SIG-M5 treated with dmso at 0.1 percent for 504 hours (cell line): ENCODE measurements at regions not wholly inside any gene's neighbourhood (a gene's known extent, or its start where the extent isn't known, plus 50 kb on each side); places are given as distances from the start of the nearest gene placed in this dataset.

Source experiments
- DNase-seq: peaks from one replicate; lab custom pipeline; 2025; ENCODE audit not compliant: unreplicated experiment; lab: John Stamatoyannopoulos, UW

DNA sequence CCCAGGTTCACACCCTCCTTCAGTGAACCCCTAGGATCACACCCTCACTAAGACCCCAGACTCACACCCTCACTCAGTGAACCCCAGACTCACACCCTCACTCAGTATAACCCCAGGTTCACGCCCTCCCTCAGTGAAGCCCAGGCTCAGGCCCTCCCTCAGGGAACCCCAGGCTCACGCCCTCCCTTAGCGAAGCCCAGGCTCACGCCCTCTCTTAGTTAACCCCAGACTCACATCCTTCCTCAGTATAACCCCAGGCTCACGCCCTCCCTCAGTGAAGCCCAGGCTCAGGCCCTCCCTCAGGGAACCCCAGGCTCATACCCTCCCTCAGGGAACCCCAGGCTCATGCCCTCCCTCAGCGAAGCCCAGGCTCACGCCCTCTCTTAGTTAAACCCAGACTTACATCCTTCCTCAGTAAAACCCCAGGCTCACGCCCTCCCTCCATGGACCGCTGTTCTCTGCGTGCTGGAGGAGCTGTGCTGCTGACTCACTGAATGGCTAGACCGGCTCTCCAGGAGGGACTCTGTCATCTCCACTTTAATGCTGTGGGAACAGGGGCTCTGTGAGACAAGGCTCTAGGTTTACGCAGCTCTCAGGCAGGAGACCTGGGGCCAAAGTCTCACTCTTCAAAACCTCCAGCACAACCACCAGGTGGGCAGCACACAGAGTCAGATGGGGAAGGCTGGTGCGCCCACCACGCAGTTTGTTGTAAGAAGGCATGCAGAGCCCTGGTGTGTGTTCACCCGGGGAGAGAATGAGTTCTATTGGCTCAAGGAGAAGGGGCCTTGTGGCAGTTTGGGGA lies 506.9 kb upstream of the MYT1L start:
- DNase-seq: no peak

DNA sequence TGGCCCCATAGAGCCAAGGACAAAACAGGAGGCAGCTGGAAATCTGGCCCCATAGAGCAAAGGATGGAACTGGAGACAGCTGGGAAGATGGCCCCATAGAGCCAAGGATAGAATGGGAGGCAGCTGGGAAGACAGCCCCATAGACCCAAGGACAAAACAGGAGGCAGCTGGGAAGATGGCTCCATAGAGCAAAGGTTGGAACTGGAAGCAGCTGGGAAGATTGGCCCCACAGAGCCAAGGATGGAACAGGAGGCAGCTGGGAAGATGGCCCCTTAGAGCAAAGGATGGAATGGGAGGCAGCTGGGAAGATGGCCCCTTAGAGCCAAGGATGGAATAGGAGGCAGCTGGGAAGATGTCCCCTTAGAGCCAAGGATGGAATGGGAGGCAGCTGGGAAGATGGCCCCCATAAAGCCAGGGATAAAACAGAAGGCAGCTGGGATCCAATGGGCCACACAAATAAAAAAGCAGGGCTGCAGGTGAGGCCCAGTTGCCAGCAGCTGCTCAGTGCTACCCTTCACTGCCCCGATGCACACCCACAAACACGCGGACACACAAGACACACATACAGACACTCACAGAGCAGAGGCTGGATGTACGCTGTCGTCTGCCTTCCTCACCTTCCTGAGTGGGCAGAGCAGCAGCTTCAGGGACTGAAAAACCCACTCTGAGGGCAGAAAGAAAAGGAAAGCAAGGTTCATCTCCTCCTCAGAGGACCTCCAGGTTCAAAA lies 505.4 kb upstream of the MYT1L start:
- no peak for DNase-seq

DNA sequence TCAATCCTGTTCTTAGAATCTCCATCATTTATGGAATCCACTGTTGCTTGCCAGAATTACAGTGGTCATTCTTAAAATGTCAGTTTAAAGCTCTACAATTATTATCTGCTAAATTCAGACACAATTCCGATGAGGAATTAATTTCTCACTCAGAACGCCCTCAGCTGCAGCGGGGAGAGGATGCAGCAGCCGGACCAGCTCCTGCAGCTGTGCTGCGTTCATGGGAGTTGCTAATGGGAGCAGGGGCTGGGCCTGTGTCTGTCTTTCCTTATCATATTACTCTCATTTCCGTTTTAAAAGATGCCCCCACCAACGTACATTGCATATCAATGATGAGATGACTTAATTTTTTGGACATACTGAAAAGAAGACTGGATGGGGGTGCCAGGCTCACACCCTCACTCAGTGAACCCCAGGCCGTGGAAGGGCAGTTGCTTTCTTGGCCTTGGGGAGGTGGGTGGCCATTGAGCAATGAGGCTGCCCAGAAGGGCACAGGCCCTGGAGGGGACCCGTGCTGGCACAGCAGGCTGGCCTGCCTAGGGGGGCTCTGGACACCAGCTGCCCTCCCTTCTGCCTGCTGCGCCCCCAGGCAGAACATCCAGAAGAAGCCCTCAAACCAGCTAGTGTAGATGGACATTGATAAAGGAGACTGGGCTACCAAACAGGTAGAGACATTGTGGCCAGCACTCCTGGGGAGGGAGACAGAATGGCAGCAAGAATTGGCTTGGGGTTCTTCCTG lies 503.6 kb upstream of the MYT1L start:
- no peak for DNase-seq

DNA sequence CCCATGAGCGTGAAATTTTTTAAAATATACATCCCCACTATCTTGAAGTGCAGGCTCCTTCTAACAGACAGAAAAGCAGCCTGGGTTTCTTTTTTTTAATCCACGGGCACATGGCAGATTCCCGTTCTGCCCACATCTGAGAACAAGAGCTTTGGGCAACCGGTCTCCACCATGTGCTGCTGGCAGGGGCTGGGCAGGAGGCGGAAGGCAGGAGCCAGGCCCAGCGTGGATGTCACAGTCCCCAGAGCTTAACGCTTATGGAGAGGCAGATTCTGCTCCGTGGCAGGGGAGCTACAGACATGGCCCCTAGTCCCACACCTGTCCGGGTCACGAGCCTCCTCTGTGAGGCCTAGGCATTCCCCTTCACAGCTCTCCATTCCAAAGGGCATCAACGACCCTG lies 503.0 kb upstream of the MYT1L start:
- DNase-seq: no peak

DNA sequence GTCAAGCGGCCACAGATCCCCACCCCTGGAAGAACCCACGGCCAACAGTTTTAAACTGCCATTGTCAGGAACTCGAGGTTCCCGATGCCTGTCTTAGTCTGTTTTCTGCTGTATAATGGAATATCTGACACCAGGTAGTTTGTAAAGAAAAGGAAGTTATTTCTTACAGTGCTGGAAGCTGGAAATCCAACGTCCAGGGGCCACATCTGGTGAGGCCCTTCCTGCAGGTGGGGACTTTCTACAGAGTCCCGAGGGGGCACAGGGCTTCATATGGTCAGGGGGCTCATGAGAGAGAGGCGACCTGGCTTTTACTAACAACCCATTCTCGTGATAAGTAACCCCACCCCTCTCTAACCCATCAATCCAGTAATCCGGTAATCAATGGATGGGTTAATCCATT lies 501.6 kb upstream of the MYT1L start:
- no peak for DNase-seq

DNA sequence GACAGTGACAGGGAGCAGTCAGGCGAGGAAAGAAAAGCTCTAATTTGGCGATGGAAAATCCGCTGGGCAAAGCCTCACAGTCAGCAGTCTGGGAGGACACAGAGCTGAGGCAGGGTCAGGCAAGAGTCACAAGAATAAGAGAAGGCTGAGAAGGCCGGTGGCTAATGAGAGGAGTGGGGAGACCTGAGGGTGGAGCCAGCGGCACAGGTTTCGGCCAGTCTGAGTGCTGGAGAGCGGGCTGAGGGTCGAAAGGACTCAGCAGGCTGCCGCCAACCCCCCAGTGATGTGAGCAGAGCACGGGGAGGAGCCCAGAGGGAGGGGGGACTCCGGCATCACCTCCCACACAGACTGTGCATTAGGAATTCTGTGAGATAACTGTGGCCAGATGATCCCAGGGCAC lies 500.6 kb upstream of the MYT1L start:
- no peak for DNase-seq

DNA sequence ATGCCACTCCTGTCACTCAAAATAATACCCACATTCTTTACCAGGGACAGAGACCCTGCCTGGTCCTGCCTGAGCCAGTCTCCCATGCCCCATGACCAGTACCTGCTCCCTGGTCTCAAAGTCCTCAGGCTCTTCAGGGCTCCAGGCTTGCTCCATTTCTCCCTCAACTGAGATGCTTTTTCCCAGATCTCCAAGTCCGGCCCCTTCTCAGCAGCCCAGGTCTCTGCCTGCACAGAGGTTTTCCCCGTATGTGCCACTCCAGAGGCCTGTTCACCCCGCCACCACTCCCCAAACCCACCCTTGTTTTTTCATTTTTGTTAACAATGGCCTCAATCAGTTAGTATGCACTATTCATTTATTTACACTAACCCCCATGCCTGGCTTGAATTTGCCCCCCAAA lies 499.5 kb upstream of the MYT1L start:
- DNase-seq: no peak

DNA sequence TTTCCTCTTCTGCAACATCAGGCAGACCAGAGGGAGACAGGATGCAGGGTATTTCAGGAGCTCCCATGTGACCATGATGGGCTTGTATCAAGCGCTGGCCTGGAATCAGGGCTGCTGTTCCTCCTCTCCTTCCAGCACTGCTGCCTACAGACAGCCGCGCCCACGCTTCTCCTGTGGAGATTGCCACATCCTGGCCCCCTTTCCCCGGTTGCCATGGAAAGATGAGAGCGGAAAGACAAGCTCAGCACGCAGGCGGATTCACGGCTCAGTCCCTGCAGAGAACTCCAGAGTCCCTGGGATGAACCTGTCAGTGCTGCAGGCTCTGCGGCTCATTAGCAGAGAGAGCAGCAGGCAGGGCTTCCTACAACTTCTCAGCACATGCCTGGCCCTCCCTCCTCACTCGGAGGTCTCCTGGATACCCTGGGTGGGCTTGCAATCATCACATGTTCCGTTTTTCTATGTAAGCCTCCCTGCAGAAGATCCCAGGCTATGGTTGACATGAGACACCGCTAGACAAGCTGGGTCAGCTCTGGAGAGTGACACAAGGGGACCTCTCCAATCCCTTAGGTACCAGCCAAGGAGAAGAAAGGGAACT lies 497.8 kb upstream of the MYT1L start:
- DNase-seq: no peak

DNA sequence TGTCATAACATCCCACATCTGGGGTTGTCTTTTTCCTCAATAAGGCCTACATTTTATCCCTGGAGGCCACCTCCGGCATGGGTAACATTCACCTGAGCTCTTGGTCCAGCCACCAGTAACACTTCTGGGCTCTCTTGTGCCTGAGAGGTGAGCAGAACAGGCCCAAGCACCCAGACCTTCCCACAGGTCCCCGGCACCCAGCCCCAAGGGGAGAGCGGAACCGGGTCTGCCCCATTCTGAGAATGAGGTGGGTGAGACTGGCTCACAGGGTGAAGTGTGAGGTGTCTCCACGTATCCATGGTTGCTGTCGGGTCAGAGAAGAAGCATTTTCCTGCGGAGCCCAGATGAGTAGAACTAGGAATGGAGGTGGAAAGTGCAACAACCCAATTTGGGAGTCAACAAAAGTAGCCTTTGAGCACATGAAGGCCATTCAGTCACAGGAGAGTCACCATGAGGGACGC lies 496.7 kb upstream of the MYT1L start:
- DNase-seq: no peak

DNA sequence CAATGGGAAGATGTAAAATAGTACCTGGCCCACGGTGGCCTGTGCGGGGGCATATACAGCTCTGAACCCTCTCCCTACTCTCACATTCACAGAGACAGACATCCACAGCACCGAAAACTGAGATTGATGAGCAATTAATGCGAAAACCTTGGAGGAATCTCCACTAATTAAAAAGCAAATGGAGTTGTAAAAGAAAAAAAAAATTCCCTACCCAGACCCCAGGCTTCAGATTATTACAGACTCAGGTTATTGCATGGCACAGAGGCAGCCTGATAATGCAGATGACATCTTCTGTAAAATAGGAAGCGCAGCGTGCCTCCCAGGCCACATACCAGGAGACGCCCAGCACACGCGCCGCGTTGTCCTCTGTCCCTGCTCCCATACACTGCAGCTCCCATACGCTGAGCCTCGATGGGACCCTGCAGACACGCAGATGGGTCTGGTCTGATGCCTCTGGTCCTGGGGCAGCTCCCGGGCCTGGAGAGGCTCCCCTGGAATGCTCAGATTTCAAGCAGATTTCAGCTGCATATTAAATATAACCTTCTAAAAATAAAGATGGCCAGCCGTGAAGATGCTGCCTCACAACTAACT lies 496.1 kb upstream of the MYT1L start:
- no peak for DNase-seq

DNA sequence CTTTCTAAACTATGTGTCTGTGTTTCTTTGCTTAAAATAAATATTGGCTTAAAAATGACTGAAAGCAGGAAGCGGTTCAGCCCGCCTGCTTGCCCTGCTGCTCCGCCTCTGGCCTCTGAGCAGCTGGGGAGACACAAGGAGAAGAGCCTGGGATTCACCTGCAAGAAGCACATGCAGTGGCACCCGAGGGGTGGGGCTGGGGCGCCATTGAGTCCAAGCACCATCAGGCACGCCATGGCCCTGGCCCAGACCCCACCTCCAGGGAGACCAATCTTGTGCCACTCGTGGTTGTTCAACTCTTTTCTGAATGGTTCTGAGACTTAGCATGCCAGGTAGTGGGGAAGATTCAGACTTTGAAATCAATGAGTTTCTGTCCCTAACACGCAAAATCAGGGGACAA lies 495.5 kb upstream of the MYT1L start:
- no peak for DNase-seq

DNA sequence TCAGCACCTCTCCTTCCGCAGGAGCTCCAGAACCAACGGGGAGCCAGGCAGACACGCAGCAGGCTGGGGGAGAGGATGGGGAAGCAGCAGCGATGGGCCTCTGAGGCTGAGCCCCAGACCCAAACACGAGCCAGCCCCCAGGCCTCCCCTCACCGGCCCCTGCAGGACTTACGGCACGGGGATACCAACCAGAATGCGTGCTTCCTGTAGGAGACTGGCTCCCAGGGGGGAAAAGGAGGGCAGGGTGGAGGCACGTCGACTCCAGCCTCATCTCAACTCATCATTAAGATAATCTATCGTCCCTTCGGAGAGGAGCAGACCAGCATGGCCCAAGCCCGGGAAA lies 495.1 kb upstream of the MYT1L start:
- DNase-seq: no peak

DNA sequence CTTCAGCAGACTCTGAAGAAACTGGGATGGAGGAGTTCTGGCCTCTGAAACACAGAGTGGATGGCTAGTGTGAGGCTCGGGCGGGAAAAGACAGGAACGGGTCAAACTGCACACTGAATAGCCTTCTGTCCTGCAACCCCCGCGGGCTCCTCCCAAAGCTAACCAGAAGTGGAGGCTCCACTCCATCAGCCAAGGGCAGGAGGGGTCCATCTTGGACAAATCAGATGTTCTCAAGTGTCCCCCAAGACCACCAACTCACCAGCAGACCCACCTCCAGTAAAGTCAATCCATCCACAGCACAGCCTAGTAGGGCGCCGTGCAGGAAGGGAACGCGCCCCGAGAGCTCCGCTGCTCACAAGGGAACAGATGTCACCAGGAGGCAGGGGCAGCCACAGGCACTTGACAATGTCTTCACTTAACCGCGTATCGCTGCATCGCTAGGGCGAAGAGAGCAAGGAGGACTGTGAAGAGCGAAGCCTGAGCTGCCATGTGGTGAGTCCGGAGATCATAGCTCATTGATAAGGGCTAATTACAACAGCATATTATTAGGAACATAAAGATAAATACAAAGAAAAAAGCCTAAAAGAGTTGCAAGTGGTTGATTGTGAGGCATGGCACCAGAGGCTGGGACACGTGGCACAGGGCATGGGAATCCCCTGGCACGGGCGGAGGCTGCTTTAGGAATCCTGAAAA lies 494.6 kb upstream of the MYT1L start:
- no peak for DNase-seq

DNA sequence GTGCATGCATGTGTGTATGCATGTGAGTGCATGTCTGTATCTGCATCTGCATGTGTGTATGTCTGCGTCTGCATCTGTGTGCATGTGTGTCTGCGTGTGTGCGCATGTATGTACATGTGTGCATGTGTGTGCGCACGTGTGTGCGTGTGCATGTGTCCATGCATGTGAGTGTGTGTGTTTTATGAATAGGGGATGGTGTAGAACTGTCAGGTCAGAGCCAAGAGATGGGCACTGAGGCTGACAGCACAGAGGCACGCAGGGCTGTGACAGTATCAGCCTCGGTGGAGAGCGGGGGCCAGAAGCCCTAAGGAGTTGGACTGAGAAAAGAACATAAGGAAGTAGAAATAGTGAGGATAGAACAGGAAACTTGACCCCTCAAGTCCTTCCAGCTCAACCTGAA lies 494.0 kb upstream of the MYT1L start:
- DNase-seq: no peak

DNA sequence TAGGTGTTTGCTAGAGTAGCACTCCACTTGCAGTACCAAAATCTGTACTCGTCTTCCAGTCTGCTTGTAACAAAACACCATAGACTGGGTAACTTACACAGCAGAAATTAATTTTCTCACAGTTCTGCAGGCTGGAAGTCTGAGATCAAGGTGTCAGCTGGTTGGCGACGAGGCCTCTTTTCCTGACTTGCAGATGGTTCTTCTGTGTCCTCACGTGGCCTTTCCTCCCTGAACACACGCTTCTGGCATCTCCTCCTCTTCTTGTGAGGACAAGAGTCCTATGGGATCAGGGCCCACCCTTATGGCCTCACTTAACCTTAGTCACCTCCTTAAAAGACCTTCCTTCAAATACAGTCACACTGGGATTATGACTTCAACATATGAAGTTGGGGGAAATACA lies 493.5 kb upstream of the MYT1L start:
- no peak for DNase-seq

DNA sequence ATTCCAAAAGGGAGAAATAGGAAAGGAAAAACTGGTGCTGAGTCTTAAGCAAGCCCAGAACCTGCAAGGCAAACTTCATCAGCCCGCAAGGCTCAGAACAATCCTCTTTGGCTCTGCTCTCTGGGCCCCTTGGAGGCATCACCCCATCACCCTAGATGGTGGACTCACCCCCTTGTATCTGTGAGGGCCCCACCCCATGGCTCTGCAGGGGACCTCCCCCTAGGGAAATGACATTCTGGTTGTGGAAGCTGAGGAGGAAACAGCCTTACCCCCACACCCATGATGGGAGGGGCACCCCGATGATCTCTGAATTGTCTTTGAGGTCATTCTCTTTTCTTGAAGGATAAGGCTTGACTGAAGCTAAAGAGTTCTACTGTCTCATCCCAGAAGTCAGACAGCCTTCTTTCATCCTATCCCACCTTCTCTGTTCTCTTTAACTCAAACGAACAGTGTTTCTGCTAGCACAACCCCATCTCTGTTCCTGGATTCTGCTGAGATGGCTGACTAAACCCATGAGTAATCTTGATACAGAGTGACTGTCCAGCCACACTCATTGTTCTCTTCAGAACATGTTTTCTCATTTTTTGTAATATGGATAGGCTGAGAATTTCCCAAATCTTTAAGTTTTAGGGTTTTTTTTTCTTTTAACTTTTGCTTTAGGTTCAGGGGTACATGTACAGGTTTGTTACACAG lies 492.1 kb upstream of the MYT1L start:
- DNase-seq: no peak

DNA sequence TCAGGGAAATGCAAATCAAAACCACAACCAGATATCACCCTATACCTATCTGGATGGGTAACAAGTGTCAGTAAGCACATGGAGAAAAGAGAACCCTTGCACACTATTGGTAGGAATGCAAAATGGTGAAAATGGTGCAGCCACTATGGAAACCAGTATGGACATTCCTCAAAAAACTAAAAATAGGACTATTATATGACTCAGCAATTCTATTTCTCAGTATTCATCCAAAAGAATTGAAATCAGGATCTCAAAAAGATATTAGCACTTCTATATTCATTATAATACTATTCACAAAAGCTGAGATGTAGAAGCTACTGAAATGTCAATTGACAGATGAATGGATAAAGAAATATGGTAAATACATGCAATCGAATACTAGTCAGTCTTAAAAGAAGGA lies 491.1 kb upstream of the MYT1L start:
- DNase-seq: no peak

DNA sequence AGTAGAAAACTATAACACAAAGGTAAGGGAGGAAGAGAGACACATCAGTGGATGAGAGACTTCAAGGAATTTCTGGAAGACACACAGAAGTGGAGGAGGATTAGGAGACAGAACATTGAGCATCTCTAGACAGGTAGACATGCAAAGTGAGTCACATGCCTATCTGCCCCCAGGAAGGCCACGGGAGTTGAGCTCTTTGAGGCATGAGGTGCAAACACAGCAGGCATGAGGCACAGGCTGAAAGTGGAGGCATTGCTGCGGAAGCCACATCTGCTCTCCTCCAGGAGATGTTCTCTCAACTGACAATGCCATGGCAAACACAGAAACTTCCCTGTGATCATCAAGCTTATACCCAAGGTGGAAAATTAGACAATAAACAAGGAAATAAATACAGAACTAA lies 481.6 kb upstream of the MYT1L start:
- DNase-seq: no peak

DNA sequence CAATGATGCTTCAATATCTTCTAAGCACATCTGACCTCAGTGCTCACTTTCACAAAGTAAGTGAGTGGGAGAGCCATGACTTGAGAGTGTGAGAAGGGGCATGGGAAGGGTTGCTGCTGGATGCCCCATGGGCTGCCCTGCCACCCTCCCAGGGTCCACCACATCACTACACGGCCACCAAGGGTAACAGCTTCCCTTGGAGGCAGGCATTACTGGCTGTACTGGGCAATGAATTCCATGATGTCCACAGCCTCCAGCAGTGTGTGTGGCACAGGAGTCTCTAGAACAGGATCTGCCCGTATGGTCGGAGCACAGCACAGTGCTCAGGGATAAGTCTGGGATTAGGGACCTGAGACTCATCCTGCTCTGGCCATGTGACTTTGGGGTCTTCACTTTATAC lies 481.0 kb upstream of the MYT1L start:
- no peak for DNase-seq

DNA sequence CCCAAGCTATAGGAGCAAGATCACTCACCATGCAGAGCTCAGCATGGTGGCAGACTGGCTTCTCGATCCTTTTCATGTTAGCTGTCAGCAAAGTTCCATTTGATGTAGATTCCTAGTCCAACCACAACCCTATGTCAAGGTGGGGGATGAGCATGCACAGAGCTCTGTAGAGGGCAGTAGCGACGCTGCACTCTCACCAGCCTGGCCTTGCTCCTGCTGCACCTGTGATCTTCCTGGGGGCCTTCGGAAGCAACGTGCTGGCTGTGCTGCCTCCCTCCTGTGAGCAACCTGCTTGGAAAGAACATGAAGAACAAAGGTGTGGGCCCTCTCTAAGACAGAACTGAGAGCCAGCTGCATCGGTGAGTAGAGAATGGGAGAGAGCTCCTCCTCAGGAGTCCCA lies 479.4 kb upstream of the MYT1L start:
- DNase-seq: no peak
